Activated B cell treated with CpG ODN at 0.5 μM for 24 hours (primary cell): ENCODE measurements at regions not wholly inside any gene's neighbourhood (a gene's known extent, or its start where the extent isn't known, plus 50 kb on each side); places are given as distances from the start of the nearest gene placed in this dataset.

ENCODE experiments used
- ATAC-seq: fragments of 200-7000 bp; cut with Tn5 transposase; one replicate; pipeline ENCODE4 v1.10.0; 2021; ENCODE audit warnings: low read depth, mild to moderate bottlenecking, moderate library complexity
- CTCF ChIA-PET: fragments of 350-600 bp; sonication (Branson Sonifier 250); formaldehyde crosslinking; loops from one replicate; lab custom pipeline; 2021; ENCODE audit warnings: antibody characterized with exemption; lab: Charles Lee
- POLR2A ChIA-PET: fragments of 350-600 bp; sonication (Branson Sonifier 250); formaldehyde crosslinking; loops from one replicate; lab custom pipeline; 2021; ENCODE audit warnings: antibody characterized with exemption; lab: Charles Lee
- DNase-seq: peaks from one replicate; pipeline ENCODE4 v3.0.0; 2022
- H3K27ac Mint-ChIP-seq: one replicate; pipeline ENCODE4 v1.8.0; 2020; ENCODE audit warnings: mixed read lengths
- H3K27me3 Mint-ChIP-seq: one replicate; pipeline ENCODE4 v1.8.0; 2021; ENCODE audit warnings: mixed read lengths
- H3K36me3 Mint-ChIP-seq: one replicate; pipeline ENCODE4 v1.8.0; 2021; ENCODE audit warnings: low read depth, mixed read lengths
- H3K4me1 Mint-ChIP-seq: one replicate; pipeline ENCODE4 v1.8.0; 2021; ENCODE audit warnings: mixed read lengths
- H3K4me3 Mint-ChIP-seq: one replicate; pipeline ENCODE4 v1.8.0; 2020; ENCODE audit warnings: mild to moderate bottlenecking, mixed read lengths
- H3K9me3 Mint-ChIP-seq: one replicate; pipeline ENCODE4 v1.8.0; 2020; ENCODE audit warnings: mixed read lengths
- intact Hi-C: fragments of 100-400 bp; cut with micrococcal nuclease; formaldehyde crosslinking; loops from one replicate; pipeline ENCODE4 v1.15.1; 2024
- TF ChIP-seq, protein P1 (sequence below): fragments of 200-600 bp; IDR thresholded peaks from one replicate; pipeline ENCODE4 v1.8.0; 2022; ENCODE audit warnings: antibody characterized with exemption, mild to moderate bottlenecking

DNA sequence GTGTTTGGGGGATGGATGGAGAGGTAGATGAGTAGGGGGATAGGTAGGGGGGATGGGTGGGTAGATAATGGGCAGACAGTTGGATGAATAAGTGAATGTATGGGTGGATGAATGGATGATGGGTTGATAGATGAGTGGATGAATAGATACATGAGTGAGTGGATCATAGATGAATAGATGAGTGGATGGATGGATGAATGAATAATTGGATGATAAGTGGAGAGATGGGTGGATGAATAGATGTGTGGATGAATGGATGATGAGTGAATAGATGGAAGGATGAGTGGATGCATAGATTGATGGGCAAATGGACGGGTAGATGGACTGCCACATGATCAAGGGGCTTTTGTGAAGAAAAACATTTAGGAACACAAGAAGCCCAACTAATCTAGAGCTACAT is 133.3 kb upstream of the F3 start:
- intact Hi-C loops = no loop called here
- H3K27ac Mint-ChIP-seq = no peak overlapping the region
- TF ChIP-seq, protein P1, sequence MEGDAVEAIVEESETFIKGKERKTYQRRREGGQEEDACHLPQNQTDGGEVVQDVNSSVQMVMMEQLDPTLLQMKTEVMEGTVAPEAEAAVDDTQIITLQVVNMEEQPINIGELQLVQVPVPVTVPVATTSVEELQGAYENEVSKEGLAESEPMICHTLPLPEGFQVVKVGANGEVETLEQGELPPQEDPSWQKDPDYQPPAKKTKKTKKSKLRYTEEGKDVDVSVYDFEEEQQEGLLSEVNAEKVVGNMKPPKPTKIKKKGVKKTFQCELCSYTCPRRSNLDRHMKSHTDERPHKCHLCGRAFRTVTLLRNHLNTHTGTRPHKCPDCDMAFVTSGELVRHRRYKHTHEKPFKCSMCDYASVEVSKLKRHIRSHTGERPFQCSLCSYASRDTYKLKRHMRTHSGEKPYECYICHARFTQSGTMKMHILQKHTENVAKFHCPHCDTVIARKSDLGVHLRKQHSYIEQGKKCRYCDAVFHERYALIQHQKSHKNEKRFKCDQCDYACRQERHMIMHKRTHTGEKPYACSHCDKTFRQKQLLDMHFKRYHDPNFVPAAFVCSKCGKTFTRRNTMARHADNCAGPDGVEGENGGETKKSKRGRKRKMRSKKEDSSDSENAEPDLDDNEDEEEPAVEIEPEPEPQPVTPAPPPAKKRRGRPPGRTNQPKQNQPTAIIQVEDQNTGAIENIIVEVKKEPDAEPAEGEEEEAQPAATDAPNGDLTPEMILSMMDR = no peak
- no peaks in the 10 kb centered on the region for H3K36me3 Mint-ChIP-seq
- peaks cover 8% of the 10 kb centered on the region for H3K27me3 Mint-ChIP-seq
- ChIA-PET POLR2A (no interaction called here), CTCF (no interaction called here)
- H3K9me3 Mint-ChIP-seq = no peaks in the 10 kb centered on the region
- H3K4me3 Mint-ChIP-seq = no peak overlapping the region
- no peaks in the 10 kb centered on the region for H3K4me1 Mint-ChIP-seq
- ATAC-seq (no peak), DNase-seq (no peak)

DNA sequence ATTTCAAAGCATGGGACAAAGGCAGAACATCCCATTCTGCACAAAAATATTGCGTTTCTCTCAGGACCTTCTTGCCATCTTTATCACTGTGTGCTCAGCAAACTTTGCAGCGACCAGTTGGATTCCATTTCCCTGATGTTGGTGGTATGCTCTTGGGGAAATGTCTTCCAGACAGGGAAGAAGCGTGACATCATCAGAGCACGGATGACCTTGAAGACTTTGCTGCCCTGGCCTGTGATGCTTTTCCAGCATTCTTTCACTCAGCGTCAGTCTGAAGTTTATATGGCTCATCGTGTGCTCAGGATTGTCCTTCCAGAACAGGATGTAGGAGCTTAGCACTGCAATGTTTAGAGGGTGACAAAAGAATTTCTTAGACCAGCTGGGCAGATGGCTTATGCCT is 131.4 kb upstream of the F3 start:
- ChIA-PET POLR2A (no interaction called here), CTCF (no interaction called here)
- DNase-seq = no peak
- H3K4me1 Mint-ChIP-seq = no peaks in the 10 kb centered on the region
- H3K36me3 Mint-ChIP-seq = no peaks in the 10 kb centered on the region
- H3K27me3 Mint-ChIP-seq = peaks cover 5% of the 10 kb centered on the region
- H3K4me3 Mint-ChIP-seq = no peak overlapping the region
- no peak for ATAC-seq
- TF ChIP-seq, protein P1 = no peak
- intact Hi-C loops = no loop called here
- H3K27ac Mint-ChIP-seq = no peak overlapping the region
- no peaks in the 10 kb centered on the region for H3K9me3 Mint-ChIP-seq

DNA sequence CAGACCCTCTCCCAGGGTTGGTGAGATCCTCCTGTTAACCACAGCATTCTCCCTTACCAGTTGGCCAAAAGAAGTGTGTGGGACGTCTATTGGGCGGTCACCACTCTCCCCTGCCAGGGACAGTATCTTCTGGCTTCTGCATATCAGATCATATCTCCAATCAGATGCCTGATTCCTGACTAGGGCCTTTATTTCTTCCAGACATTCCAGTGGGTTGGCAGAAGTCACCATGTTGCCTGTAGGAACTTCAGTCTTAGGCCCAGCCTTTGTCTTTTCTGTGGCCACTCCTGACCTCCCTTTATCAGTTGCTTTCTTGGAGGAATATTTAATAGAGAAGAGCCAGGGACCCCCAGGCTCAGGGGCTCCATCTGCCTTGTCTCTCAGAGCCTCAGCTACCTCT is 130.4 kb upstream of the F3 start:
- Mint-ChIP-seq H3K4me1 (no peaks in the 10 kb centered on the region), H3K4me3 (no peak overlapping the region), H3K9me3 (no peaks in the 10 kb centered on the region), H3K27me3 (peaks cover 5% of the 10 kb centered on the region), H3K36me3 (no peaks in the 10 kb centered on the region), H3K27ac (no peak overlapping the region)
- TF ChIP-seq, protein P1 = no peak
- no peak for ATAC-seq
- intact Hi-C loops = no loop called here
- ChIA-PET POLR2A (no interaction called here), CTCF (no interaction called here)
- DNase-seq = no peak

DNA sequence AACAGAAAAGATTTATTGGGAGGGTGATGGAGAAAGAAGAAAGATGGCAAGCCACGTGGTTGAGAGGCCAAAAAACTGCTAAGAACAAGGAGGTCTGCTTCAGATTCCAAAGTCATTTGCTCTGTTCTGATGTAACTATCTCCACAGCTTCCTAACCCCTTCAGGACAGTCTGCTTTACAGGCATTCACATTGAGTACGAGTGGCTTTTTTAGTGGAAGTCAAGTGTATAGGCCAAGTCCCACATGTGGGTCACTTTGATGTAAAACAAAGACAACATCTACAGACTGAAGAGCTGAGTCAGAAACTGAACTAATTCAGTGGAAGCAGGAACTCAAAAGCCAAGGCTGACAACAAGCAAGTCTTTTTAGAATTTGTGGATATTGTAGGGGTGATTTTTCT is 128.7 kb upstream of the F3 start:
- DNase-seq = no peak
- peaks cover 5% of the 10 kb centered on the region for H3K27me3 Mint-ChIP-seq
- intact Hi-C loops = no loop called here
- POLR2A ChIA-PET = no interaction called here
- H3K9me3 Mint-ChIP-seq = no peaks in the 10 kb centered on the region
- CTCF ChIA-PET = no interaction called here
- H3K27ac Mint-ChIP-seq = no peak overlapping the region
- no peaks in the 10 kb centered on the region for H3K4me1 Mint-ChIP-seq
- no peak for ATAC-seq
- H3K36me3 Mint-ChIP-seq = no peaks in the 10 kb centered on the region
- H3K4me3 Mint-ChIP-seq = no peak overlapping the region
- TF ChIP-seq, protein P1 = no peak

DNA sequence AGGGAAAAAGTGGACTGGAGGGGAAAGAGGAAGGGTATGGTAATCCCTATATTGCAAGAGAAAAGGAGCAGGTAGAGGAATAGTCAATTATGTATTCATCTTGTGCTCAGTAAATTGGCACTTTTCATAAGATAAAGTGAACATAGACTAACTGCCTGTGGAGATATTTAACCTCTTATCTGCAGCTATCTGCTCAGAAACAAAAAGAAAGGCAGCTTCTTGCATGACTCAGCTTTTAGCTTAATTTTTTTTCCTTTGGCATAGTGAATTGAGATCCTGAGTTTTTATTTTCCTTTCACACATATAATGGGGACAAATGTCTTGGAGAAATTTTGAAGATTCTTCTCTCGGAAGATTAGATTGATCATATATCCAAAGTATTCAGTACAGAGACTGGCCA is 127.6 kb upstream of the F3 start:
- no peak overlapping the region for H3K4me3 Mint-ChIP-seq
- ChIA-PET CTCF (no interaction called here), POLR2A (no interaction called here)
- no peak overlapping the region for H3K27ac Mint-ChIP-seq
- H3K36me3 Mint-ChIP-seq = no peaks in the 10 kb centered on the region
- no peaks in the 10 kb centered on the region for H3K4me1 Mint-ChIP-seq
- intact Hi-C loops = no loop called here
- TF ChIP-seq, protein P1 = no peak
- ATAC-seq (no peak), DNase-seq (no peak)
- H3K9me3 Mint-ChIP-seq = no peaks in the 10 kb centered on the region
- peaks cover 5% of the 10 kb centered on the region for H3K27me3 Mint-ChIP-seq
